D721Med (cell line): ENCODE measurements at regions not wholly inside any gene's neighbourhood (a gene's known extent, or its start where the extent isn't known, plus 50 kb on each side); places are given as distances from the start of the nearest gene placed in this dataset.

Experiments
- DNase-seq: peaks from one replicate; pipeline ENCODE4 v3.0.0; 2011; ENCODE audit warnings: low spot score; ENCODE audit not compliant: insufficient read length
- FAIRE-seq: peaks from 2 replicates; lab custom pipeline; 2011; peaks lifted over from hg19 to GRCh38; lab: Jason Lieb, UNC
- CTCF ChIP-seq: IDR thresholded peaks from 2 replicates; pipeline ENCODE4 v1.5.1; 2012; ENCODE audit warnings: mild to moderate bottlenecking, control low read depth; ENCODE audit not compliant: insufficient read depth; ENCODE audit errors: missing control alignments

- DNase-seq (no peak), FAIRE-seq (no peak)
- no peak for TF ChIP-seq CTCF
Measured at GRCh38 chr5:54638106-54638505, 120.5 kb downstream of the SNX18 start.

DNA sequence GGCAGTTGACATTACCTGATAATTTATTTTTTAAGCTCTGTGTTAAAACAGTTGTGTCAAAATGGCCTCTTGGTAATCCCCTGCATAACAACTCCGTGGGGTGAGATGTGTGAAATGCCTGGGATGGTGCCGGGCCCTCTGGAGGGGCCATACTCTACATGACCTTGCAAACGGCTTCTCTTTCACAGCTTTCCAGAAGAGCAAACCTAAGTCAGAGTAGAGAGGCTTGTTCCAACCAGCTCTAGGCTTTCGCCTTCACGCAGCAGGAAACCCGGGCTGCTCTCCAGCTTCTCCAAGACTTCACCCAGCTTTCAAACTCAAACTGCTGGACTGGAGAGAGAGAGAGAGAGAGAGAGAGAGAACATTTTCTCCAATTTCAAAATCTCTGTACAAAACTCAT is 120.1 kb downstream of the SNX18 start:
- TF ChIP-seq CTCF, result no peak
- DNase-seq, result no peak
- no peak for FAIRE-seq

DNA sequence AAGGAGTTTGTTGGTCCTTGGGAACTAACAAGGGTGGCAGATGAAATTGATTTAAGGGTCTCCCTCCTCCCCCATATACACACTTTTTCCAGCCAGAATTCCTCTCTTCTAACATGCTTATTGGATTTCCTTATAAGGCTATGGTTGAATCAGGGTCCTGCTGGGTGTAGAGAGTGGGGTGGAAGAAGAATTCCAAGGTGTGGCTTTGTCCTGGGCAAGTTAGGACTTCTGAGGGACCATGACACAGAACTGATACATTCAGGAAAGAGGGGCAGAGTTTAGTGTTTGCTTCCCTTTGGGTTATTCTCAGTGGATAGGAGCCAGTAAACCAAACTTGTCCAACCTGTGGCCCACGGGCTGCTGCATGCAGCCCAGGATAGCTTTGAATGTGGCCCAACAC is 116.5 kb downstream of the SNX18 start:
- no peak for DNase-seq
- no peak for TF ChIP-seq CTCF
- no peak for FAIRE-seq

DNA sequence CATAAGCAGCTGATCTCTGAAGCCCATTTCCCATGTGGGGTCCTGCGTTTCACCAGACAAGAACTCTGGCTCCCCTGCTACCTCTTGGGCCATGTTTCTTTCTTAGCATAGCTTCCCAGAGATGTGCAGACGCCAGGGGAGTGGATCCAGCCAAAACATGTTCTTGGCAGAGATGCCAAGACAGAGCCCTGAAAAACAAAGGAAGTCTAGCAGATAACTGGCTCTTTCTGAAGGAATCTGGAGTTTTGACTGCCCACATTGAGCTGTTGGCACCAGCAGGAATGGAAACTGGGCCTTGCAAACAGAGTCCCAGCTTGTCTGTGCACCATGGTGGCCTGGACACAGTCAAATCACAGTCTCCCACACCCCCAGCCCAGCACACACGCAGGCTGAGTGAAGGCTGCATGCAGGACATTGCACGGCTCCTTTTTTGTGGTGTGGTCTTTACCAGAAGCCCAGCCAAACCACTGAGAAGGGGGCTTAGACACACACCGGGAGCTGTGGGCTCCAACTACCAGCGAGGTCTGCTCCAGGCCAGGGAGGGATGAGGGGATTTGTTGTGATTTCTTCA is 114.7 kb downstream of the SNX18 start:
- DNase-seq (no peak), FAIRE-seq (no peak)
- no peak for TF ChIP-seq CTCF

DNA sequence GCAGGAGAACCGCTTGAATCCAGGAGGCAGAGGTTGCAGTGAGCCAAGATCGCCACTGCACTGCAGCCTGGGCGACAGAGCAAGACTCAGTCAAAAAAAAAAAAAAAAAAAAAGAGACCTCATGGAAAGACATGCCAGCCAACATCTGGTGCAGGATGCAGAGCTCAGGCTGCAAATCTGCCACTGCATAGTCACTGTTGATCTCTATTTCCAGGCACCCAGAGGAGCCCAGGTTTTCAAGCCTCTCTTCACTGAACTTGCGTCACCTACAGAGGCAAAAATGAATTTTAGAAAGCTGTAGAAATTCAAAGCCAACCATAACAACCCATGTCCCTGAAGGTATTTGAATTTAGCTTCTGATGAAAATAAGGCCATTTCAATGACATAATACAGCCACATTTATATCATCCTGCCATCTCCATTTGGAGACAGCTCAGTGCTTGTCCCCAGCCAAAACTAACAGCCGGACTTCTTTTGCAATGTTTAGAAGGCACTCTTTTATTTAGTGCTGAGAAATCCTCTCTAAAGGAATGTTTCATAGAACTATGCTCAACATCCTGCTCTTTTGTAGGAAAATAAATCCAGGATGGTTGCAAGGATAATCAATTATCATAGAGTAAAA is 113.3 kb downstream of the SNX18 start:
- DNase-seq (no peak), FAIRE-seq (no peak)
- no peak for TF ChIP-seq CTCF

- DNase-seq (no peak), FAIRE-seq (no peak)
- no peak for TF ChIP-seq CTCF
Measured at GRCh38 chr5:54629115-54629514, 111.6 kb downstream of the SNX18 start.

DNA sequence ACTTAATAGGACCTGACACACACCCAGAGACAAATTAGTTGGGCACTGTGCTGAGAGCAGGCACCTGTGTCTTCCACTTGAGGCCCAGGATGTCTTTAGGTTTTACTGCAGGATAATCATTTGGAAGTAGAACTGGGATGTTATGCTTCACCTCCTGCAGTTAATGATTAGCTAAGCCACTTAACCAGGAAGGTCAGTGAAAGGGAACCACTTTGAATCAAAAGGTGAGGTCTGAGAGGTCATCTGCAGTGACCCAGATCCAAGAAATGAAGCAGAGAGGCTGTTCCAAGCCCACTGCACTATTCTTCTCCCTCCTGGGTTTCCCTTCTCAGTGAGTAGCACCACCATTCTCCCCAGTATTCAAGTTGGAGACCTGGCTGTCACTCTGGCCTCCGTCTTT is 110.5 kb downstream of the SNX18 start:
- no peak for TF ChIP-seq CTCF
- FAIRE-seq, result no peak

More for the DNA sequence above, 110.5 kb downstream of the SNX18 start:
- no peak for DNase-seq
